ENCODE measurements at regions not wholly inside any gene's neighbourhood (a gene's known extent, or its start where the extent isn't known, plus 50 kb on each side); places are given as distances from the start of the nearest gene placed in this dataset.
"Not testable (repeated sequence)": the region's sequence is repeated elsewhere in the genome, so short reads cannot be mapped to it uniquely, and the experiment has no call there.

DNA sequence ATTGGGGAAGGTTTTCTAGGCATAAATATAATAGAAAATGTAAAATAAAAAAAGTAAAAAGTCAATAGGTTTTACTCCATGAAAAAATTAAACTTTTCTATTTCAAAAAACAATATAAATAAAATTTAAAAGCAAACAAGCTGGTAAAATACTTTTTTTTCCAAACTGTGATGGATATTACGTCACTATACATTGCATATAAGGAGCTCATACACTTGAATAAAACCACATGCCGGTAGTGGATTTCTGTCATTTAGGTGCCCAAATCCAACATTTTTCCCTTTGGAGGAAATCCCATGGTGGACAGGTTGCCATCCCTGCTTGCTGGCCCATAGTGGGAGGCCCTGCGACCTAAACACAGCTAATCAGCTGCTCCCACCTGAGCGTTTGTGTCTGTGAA, 289.4 kb upstream of the HNRNPA3 start:
- Mint-ChIP-seq H3K4me3 (ENCODE audit: unreplicated experiment) (no peak overlapping the region), H3K9me3 (ENCODE audit: unreplicated experiment) (no peaks in the 10 kb centered on the region), H3K27ac (ENCODE audit: unreplicated experiment) (no peak overlapping the region), H3K36me3 (ENCODE audit: insufficient read depth, unreplicated experiment) (no peaks in the 10 kb centered on the region), H3K27me3 (ENCODE audit: insufficient read depth, unreplicated experiment) (peaks cover 12% of the 10 kb centered on the region), H3K4me1 (ENCODE audit: low read depth, unreplicated experiment) (no peaks in the 10 kb centered on the region)
- no TSS peak for BruUV-seq (replicated peaks)
- H3K9me3 ChIP-seq = no peaks in the 10 kb centered on the region
- no peaks in the 10 kb centered on the region; the same call in 1 of the 2 replicates for H3K27me3 ChIP-seq (replicated peaks; ENCODE audit: control insufficient read depth, insufficient read depth, low read length)
- no peak for DNase-seq
- no peaks in the 10 kb centered on the region for H3K4me1 ChIP-seq
- CTCF ChIA-PET = no interaction called here
- H3K36me3 ChIP-seq (ENCODE audit: control insufficient read depth, insufficient read depth, low read length) = no peaks in the 10 kb centered on the region
- intact Hi-C loops (cut with micrococcal nuclease; ENCODE audit: unreplicated experiment) = no loop called here
- TF ChIP-seq, protein P1, sequence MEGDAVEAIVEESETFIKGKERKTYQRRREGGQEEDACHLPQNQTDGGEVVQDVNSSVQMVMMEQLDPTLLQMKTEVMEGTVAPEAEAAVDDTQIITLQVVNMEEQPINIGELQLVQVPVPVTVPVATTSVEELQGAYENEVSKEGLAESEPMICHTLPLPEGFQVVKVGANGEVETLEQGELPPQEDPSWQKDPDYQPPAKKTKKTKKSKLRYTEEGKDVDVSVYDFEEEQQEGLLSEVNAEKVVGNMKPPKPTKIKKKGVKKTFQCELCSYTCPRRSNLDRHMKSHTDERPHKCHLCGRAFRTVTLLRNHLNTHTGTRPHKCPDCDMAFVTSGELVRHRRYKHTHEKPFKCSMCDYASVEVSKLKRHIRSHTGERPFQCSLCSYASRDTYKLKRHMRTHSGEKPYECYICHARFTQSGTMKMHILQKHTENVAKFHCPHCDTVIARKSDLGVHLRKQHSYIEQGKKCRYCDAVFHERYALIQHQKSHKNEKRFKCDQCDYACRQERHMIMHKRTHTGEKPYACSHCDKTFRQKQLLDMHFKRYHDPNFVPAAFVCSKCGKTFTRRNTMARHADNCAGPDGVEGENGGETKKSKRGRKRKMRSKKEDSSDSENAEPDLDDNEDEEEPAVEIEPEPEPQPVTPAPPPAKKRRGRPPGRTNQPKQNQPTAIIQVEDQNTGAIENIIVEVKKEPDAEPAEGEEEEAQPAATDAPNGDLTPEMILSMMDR (IDR thresholded peaks at IDR 0.05; ENCODE audit: insufficient read depth in 1 of 2, low read depth in 1 of 2, low read length in 1 of 2, severe bottlenecking in 1 of 2, unreplicated experiment in 1 of 2) = no peak
- POLR2A ChIA-PET = no interaction called here
- no peak overlapping the region for H3K4me3 ChIP-seq (ENCODE audit: low read depth, low read length)

DNA sequence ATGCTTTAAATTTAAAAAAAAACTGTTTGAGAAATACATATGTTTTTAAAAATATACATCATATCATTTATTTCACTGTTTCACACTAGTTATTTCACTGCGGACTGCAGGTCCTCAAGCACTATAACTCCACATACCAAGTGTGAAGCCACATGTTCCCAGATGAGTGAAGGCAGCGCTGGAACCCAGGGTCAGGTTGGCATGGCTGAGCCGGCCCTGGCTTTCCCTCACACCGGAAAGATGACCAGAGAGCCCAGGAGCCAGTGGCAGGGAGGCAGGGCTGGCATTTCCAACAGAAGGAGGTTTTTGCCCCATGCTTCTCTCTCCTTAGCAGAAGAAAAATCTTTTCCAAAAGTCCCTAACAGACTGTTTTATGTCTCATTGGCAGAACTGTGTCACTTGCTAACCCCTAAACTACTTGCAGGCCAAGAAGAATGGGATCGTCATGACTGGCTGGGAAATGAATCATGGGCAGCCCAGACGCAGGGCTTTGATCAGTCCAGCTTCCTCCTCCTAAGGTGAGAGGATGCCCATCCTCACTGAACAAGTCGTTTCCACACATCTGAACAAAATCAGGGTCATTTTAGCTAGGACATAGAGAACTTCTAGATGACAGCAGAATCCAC, 287.6 kb upstream of the HNRNPA3 start:
- no peak overlapping the region for H3K4me3 Mint-ChIP-seq (ENCODE audit: unreplicated experiment)
- intact Hi-C loops (cut with micrococcal nuclease; ENCODE audit: unreplicated experiment) = no loop called here

DNA sequence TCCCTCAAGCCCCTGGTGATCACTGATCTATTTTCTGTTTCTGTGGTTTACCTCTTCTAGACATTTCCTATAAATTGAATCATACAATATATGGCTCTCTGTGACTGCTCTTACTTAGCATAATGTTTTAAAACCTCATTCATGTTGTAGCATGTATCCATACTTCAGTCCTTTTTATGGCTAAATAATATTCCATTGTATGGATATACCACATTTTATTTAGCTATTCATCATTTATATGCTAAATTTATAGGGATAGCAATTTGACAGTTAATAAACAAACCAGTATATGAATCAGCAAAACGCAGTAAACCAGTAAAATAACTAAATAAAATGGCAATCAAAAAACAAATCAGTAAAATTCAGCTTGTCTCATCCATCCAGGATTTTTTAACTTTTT, 286.1 kb upstream of the HNRNPA3 start:
- H3K36me3 Mint-ChIP-seq (ENCODE audit: insufficient read depth, unreplicated experiment) = no peaks in the 10 kb centered on the region
- H3K9me3 Mint-ChIP-seq (ENCODE audit: unreplicated experiment) = no peaks in the 10 kb centered on the region
- no peak overlapping the region for H3K27ac Mint-ChIP-seq (ENCODE audit: unreplicated experiment)
- Histone ChIP-seq H3K4me1 (no peaks in the 10 kb centered on the region), H3K4me3 (ENCODE audit: low read depth, low read length) (no peak overlapping the region), H3K9me3 (no peaks in the 10 kb centered on the region), H3K27me3 (replicated peaks; ENCODE audit: control insufficient read depth, insufficient read depth, low read length) (no peaks in the 10 kb centered on the region; the same call in 1 of the 2 replicates), H3K36me3 (ENCODE audit: control insufficient read depth, insufficient read depth, low read length) (no peaks in the 10 kb centered on the region)
- intact Hi-C loops (cut with micrococcal nuclease; ENCODE audit: unreplicated experiment) = no loop called here
- no TSS peak for BruUV-seq (replicated peaks)
- no peaks in the 10 kb centered on the region for H3K4me1 Mint-ChIP-seq (ENCODE audit: low read depth, unreplicated experiment)
- ChIA-PET POLR2A (no interaction called here), CTCF (no interaction called here)
- TF ChIP-seq, protein P1 (IDR thresholded peaks at IDR 0.05; ENCODE audit: insufficient read depth in 1 of 2, low read depth in 1 of 2, low read length in 1 of 2, severe bottlenecking in 1 of 2, unreplicated experiment in 1 of 2) = no peak
- H3K4me3 Mint-ChIP-seq (ENCODE audit: unreplicated experiment) = no peak overlapping the region
- peaks cover 2% of the 10 kb centered on the region for H3K27me3 Mint-ChIP-seq (ENCODE audit: insufficient read depth, unreplicated experiment)
- DNase-seq = no peak

More for the DNA sequence above, 287.6 kb upstream of the HNRNPA3 start:
- Histone ChIP-seq H3K4me1 (no peaks in the 10 kb centered on the region), H3K4me3 (ENCODE audit: low read depth, low read length) (no peak overlapping the region), H3K36me3 (ENCODE audit: control insufficient read depth, insufficient read depth, low read length) (no peaks in the 10 kb centered on the region), H3K27me3 (replicated peaks; ENCODE audit: control insufficient read depth, insufficient read depth, low read length) (no peaks in the 10 kb centered on the region; the same call in 1 of the 2 replicates), H3K9me3 (no peaks in the 10 kb centered on the region)
- H3K4me1 Mint-ChIP-seq (ENCODE audit: low read depth, unreplicated experiment) = no peaks in the 10 kb centered on the region
- BruUV-seq (replicated peaks) = no TSS peak
- H3K9me3 Mint-ChIP-seq (ENCODE audit: unreplicated experiment) = no peaks in the 10 kb centered on the region
- POLR2A ChIA-PET = no interaction called here
- no peak for DNase-seq
- no peaks in the 10 kb centered on the region for H3K36me3 Mint-ChIP-seq (ENCODE audit: insufficient read depth, unreplicated experiment)
- CTCF ChIA-PET = no interaction called here
- TF ChIP-seq, protein P1 (IDR thresholded peaks at IDR 0.05; ENCODE audit: insufficient read depth in 1 of 2, low read depth in 1 of 2, low read length in 1 of 2, severe bottlenecking in 1 of 2, unreplicated experiment in 1 of 2) = no peak
- H3K27me3 Mint-ChIP-seq (ENCODE audit: insufficient read depth, unreplicated experiment) = peaks cover 9% of the 10 kb centered on the region
- H3K27ac Mint-ChIP-seq (ENCODE audit: unreplicated experiment) = no peak overlapping the region

DNA sequence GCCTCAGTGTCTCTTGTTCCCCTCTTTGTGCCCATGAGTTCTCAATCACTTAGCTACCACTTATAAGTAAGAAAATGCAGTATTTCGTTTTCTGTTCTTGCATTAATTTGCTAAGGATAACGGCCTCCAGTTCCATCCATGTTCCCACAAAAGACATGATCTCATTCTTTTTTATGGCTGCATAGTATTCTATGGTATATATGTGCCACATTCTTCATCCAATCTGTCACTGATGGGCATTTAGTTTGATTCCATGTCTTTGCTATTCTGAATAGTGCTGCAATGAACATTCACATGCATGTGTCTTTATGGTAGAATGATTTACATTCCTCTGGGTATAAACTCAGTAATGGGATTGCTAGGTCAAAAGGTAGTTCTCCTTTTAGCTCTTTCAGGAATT, 283.2 kb upstream of the HNRNPA3 start:
- DNase-seq; POLR2A ChIA-PET; BruUV-seq (replicated peaks); H3K27me3 Mint-ChIP-seq (ENCODE audit: insufficient read depth, unreplicated experiment); H3K9me3 Mint-ChIP-seq (ENCODE audit: unreplicated experiment); intact Hi-C loops (cut with micrococcal nuclease; ENCODE audit: unreplicated experiment); H3K4me3 Mint-ChIP-seq (ENCODE audit: unreplicated experiment); H3K9me3 ChIP-seq; H3K4me1 ChIP-seq; H3K4me1 Mint-ChIP-seq (ENCODE audit: low read depth, unreplicated experiment); H3K4me3 ChIP-seq (ENCODE audit: low read depth, low read length); CTCF ChIA-PET; H3K36me3 Mint-ChIP-seq (ENCODE audit: insufficient read depth, unreplicated experiment); H3K27ac Mint-ChIP-seq (ENCODE audit: unreplicated experiment); H3K36me3 ChIP-seq (ENCODE audit: control insufficient read depth, insufficient read depth, low read length); H3K27me3 ChIP-seq (replicated peaks; ENCODE audit: control insufficient read depth, insufficient read depth, low read length): not testable (repeated sequence)

Data from Caco-2 (cell line).